GM19463 (cell line): ENCODE measurements at regions not wholly inside any gene's neighbourhood (a gene's known extent, or its start where the extent isn't known, plus 50 kb on each side); places are given as distances from the start of the nearest gene placed in this dataset.
"Not testable (repeated sequence)": the region's sequence is repeated elsewhere in the genome, so short reads cannot be mapped to it uniquely, and the experiment has no call there.

ENCODE experiments used
- ATAC-seq: cut with Tn5 transposase; IDR thresholded peaks from one replicate; pipeline ENCODE4 v1.9.1; 2021; ENCODE audit warnings: mild to moderate bottlenecking, moderate library complexity; ENCODE audit not compliant: unreplicated experiment

DNA sequence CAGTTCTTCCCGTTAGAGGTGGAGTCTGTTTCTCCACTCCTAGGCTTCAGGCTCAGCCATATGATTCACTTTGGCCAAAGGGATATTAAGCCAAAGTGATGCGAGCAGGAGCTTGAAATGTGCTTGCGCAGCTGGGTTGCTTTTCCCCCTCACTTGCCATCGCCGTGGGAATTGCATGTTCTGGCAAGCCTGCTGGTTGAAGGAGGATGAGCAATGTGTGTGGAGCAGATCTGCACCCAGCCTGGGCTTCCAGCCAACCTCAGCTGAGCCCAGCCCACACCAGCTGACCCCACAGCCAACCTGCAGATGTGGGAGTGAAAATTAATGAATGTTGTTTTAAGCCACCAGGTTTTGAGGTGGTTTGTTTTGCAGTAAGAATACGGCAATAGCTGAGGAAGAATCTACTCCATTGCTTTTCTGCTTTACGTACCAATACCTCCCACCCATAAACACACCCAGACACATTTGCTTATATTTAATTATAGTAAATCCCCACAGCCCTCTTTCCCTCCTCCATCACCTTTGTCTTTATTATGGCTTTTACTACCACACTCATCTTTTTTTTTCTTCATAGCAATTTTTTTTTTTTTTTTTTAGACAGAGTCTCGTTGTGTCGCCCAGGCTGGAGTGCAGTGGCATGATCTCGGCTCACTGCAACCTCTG is 132.8 kb upstream of the FUNDC1 start:
- ATAC-seq = no peak

DNA sequence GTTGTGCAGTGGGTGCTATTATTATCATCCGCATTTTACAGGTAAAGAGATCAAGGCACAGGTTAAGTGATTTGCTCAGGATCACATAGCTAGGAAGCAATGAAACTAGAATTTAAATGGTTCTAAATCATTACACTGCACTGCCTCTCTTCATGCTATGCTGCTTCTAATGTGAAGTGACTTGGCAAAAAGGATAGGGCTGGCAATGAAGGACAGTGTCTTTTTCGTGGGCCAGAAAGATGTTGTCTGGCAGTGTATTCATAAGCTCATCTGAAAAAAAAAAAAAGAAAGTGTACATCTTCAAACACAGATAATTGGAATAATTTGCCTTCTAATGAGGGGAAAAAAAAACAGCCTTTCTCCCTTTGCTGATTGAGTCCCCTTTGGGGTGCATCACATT is 132.2 kb upstream of the FUNDC1 start:
- no peak for ATAC-seq

DNA sequence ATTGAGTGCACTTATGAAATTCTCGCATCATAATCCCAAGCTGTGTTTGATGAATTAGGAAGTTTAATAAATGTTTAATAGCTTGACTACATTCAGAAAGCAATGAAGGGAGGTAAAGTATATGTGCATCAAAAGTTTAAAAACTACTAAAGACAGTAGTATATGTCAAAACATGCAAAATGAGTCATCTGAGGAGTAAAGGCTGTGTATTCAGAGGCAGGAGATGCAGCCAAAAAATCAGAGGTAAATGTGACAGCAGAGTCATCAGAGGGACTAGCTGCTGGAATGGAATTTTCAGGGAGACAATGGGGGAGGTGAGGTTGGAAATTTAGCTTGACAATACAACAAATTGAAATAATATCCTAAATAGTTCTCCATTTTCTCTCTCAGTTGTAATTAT is 127.0 kb upstream of the FUNDC1 start:
- no peak for ATAC-seq

DNA sequence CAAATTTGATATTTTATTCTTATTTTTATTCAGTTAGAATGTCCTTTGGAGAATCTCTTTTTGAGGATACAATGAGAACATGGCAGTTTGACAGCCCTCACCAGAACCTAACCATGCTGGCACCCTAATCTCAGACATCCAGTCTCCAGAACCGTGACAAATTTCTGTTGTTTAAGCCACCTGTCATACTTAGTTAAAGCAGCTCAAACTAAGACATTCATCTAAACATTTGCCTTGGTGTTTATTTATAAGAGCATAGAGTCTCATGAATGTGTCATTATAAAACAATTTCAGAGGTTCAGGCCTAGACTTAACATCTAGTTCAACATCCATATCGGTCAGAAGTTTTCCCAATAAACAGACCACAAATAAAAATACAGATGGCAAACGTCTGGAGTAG is 125.1 kb upstream of the FUNDC1 start:
- ATAC-seq = no peak

GRCh38 chrX:44657718-44658246 is 115.1 kb upstream of the FUNDC1 start:
- not testable (repeated sequence) for ATAC-seq

DNA sequence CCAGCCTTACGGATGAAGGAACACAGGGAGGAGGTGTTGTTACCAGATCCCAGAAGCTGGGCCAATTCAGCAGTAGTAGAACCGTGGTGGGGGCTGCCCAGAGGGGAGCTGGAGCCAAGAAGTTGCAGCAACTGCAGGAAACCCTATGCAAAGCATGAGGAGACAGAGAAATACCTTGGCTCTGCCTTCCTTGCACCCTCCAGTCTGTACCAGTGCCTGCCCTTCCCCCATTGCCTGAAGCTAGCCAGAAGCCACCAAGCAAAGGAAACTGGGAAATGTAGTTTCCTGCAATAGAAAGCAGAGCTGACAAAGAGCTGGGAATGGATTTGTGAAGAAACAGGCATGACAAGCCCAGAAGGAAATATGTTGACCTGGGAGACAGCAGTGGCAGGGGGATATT is 108.7 kb upstream of the FUNDC1 start:
- no peak for ATAC-seq

GRCh38 chrX:44643723-44644122 is 101.1 kb upstream of the FUNDC1 start:
- no peak for ATAC-seq

DNA sequence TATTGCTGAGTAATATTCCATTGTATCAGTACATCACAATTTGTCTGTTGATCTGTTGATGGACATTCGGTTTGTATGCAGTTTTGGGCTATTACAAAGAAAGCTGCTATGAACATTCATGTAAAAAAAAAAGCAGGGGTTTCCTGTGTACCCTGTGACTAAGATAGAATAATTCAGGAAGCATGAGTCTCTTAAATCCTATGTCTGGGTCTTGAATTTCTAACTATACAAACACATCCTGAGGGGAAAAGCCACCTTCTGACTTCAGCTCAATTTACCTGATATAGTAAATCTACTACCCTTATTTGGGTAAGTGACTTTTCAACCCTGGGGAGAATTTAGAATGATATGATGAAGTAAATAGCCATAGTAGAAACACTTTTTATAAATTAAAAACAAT is 94.6 kb upstream of the FUNDC1 start:
- no peak for ATAC-seq

DNA sequence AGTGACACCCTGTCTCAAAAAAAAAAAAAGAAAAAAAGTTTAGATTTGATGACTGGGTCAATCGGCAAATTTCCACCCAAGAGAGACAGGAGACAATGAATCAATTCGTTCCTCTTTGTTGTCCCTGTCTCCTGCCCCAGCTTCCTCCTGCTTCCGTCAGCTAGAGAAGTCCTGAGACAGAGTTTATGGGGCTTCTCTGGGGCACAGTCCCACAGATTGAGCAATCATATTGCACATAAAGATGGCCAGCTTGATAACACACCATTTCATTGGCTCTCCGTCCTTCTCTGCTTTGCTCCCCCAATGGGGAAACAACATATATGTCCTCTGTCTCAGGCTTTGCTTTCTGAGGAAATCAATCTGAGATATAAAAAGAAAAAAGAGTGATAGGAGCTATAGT is 78.4 kb upstream of the FUNDC1 start:
- no peak for ATAC-seq

GRCh38 chrX:44619039-44619438 is 76.4 kb upstream of the FUNDC1 start:
- no peak for ATAC-seq

GRCh38 chrX:44596277-44596676 is 53.6 kb upstream of the FUNDC1 start:
- peak; percentile 99 for ATAC-seq
